Muscle layer of colon (tissue), 2 donors: ENCODE measurements at regions not wholly inside any gene's neighbourhood (a gene's known extent, or its start where the extent isn't known, plus 50 kb on each side); places are given as distances from the start of the nearest gene placed in this dataset.

Experiments
- H3K27ac ChIP-seq: one replicate; pipeline ENCODE4 v1.7.0; 2013; ENCODE audit warnings: low read depth, mild to moderate bottlenecking, low read length, moderate library complexity
- H3K27me3 ChIP-seq, 2 donors: one replicate each; pipeline ENCODE4 v1.7.0; 2013; ENCODE audit warnings: low read length in 2 of 2, mild to moderate bottlenecking in 2 of 2; ENCODE audit not compliant: insufficient read depth in 2 of 2, control insufficient read depth in 1 of 2
- H3K36me3 ChIP-seq: one replicate; pipeline ENCODE4 v1.7.0; 2013; ENCODE audit warnings: mild to moderate bottlenecking, low read length; ENCODE audit not compliant: insufficient read depth
- H3K4me1 ChIP-seq: one replicate; pipeline ENCODE4 v1.7.0; 2013; ENCODE audit warnings: mild to moderate bottlenecking, low read length; ENCODE audit not compliant: insufficient read depth
- H3K4me3 ChIP-seq, 2 donors: one replicate each; pipeline ENCODE4 v1.7.0; 2013; ENCODE audit warnings: low read length in 2 of 2, low read depth in 1 of 2, mild to moderate bottlenecking in 1 of 2, moderate library complexity in 1 of 2
- H3K9ac ChIP-seq: one replicate; pipeline ENCODE4 v1.7.0; 2013; ENCODE audit warnings: low read length
- H3K9me3 ChIP-seq: one replicate; pipeline ENCODE4 v1.7.0; 2013; ENCODE audit warnings: mild to moderate bottlenecking, low read length
- donor health status: abdominal sarcoma.
- donor health status: Adenocarcinoma of cecum.

- no peaks in the 10 kb centered on the region for H3K36me3 ChIP-seq
- H3K9me3 ChIP-seq: no peaks in the 10 kb centered on the region
- H3K9ac ChIP-seq: no peak overlapping the region
- H3K27me3 ChIP-seq: no peaks in the 10 kb centered on the region
- H3K4me3 ChIP-seq: no peak overlapping the region
- no peak overlapping the region for H3K27ac ChIP-seq
- H3K4me1 ChIP-seq: no peaks in the 10 kb centered on the region
Observed at GRCh38 chr16:86450691-86451090, 59.6 kb upstream of the FOXF1 start.

GRCh38 chr16:86452451-86452850 lies 57.9 kb upstream of the FOXF1 start:
- Histone ChIP-seq H3K4me3 (no peak overlapping the region), H3K4me1 (peaks cover 8% of the 10 kb centered on the region), H3K9ac (no peak overlapping the region), H3K27me3 (no peaks in the 10 kb centered on the region), H3K27ac (no peak overlapping the region), H3K36me3 (no peaks in the 10 kb centered on the region), H3K9me3 (no peaks in the 10 kb centered on the region)

- Histone ChIP-seq H3K4me1 (peaks cover 32% of the 10 kb centered on the region), H3K4me3 (no peak overlapping the region), H3K27ac (no peak overlapping the region), H3K9ac (no peak overlapping the region), H3K9me3 (no peaks in the 10 kb centered on the region), H3K27me3 (no peaks in the 10 kb centered on the region), H3K36me3 (no peaks in the 10 kb centered on the region)
Observed at GRCh38 chr16:86455116-86455515, 55.2 kb upstream of the FOXF1 start.

- Histone ChIP-seq H3K9ac (no peak overlapping the region), H3K27me3 (no peaks in the 10 kb centered on the region), H3K36me3 (no peaks in the 10 kb centered on the region), H3K4me3 (no peak overlapping the region), H3K9me3 (no peaks in the 10 kb centered on the region), H3K4me1 (peaks cover 36% of the 10 kb centered on the region), H3K27ac (no peak overlapping the region)
Observed at GRCh38 chr16:86455640-86456039, 54.7 kb upstream of the FOXF1 start.

DNA sequence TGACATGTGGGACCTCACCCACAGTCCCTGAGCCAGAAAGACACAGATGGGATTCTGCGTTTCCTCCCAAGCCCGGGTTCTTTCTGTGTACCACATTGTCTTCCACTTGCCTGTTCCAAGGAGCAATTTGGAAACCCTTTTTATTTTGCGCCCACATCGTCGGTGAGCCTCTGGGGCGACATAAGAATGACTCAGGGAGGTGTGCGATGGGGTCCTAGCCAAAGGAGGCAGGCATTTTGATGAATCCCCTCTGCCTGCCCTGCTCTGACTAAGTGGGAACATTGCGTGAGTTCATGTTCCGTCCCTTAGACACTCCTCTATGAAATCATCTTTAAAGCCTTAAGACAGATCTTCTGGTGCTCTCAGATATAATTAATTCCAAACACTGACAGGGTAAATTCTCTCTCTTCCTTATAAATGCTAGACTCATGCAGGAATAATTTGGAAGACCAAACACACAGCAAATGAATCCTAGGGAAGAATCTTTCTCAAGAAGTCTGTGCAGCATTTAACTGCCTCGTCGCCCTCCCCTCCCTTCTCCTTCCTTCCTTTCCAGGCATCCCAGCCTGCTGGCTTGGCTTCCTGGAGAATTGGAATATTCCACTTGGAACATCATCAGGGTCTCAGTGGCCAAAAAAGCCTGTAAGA lies 52.7 kb upstream of the FOXF1 start:
- Histone ChIP-seq H3K9ac (no peak overlapping the region), H3K4me1 (peaks cover 49% of the 10 kb centered on the region), H3K9me3 (no peaks in the 10 kb centered on the region), H3K27me3 (no peaks in the 10 kb centered on the region), H3K36me3 (no peaks in the 10 kb centered on the region), H3K27ac (peak overlapping the region; percentile 94), H3K4me3 (no peak overlapping the region)

- H3K9me3 ChIP-seq: no peaks in the 10 kb centered on the region
- no peak overlapping the region for H3K9ac ChIP-seq
- H3K36me3 ChIP-seq: no peaks in the 10 kb centered on the region
- no peaks in the 10 kb centered on the region for H3K27me3 ChIP-seq
- peaks cover 55% of the 10 kb centered on the region for H3K4me1 ChIP-seq
- peak overlapping the region; percentile 94 for H3K27ac ChIP-seq
- no peak overlapping the region for H3K4me3 ChIP-seq
Observed at GRCh38 chr16:86458149-86458777, 52.1 kb upstream of the FOXF1 start.

GRCh38 chr16:86459266-86459665 lies 51.1 kb upstream of the FOXF1 start:
- no peaks in the 10 kb centered on the region for H3K27me3 ChIP-seq
- H3K27ac ChIP-seq: peak overlapping the region; percentile 94
- H3K4me3 ChIP-seq: no peak overlapping the region

More at GRCh38 chr16:86459266-86459665, 51.1 kb upstream of the FOXF1 start:
- Histone ChIP-seq H3K9ac (no peak overlapping the region), H3K4me1 (peaks cover 61% of the 10 kb centered on the region), H3K9me3 (no peaks in the 10 kb centered on the region), H3K36me3 (no peaks in the 10 kb centered on the region)
